HG03135 (cell line): ENCODE measurements at regions not wholly inside any gene's neighbourhood (a gene's known extent, or its start where the extent isn't known, plus 50 kb on each side); places are given as distances from the start of the nearest gene placed in this dataset.
"Not testable (repeated sequence)": the region's sequence is repeated elsewhere in the genome, so short reads cannot be mapped to it uniquely, and the experiment has no call there.

ENCODE experiments used
- ATAC-seq: cut with Tn5 transposase; IDR thresholded peaks from one replicate; pipeline ENCODE4 v1.9.1; 2021; ENCODE audit warnings: mild to moderate bottlenecking, moderate library complexity; ENCODE audit not compliant: unreplicated experiment

DNA sequence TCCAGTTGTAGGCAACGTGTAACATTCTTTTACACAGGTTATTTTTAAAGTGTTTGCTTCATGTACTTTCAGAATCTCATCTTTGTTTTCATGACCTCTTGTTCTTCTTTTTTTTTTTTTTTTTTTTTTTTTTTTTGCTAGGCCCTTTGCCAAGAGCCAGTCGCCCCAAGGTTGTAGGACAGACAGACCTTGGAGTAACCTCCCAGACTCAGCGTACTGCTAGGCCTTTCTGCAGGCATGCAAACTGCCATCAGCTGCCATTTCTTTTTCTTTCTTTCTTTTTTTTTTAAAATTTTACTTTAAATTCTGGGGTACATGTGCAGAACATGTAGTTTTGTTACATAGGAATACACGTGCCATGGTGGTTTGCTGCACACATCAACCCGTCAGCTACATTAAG is 452.3 kb upstream of the MDGA2 start:
- ATAC-seq = no peak

- no peak for ATAC-seq
Observed at GRCh38 chr14:48125654-48126053, 450.2 kb upstream of the MDGA2 start.

DNA sequence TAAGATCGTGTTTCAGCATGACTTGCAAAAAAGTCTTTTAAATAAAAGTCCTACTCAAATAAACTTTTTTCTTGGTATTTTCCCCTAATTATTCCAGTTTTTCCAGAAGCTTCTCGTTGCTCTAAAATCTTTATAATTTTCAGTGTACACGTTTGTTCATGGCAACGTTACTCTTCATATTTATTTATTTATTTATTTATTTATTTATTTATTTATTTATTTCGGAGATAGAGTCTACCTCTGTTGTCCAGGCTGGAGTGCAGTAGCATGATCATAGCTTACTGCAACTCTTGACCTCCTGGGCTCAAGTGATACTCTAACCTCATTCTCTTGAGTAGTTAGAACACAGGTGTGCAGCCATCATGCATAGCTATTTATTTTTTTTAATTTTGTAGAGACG is 438.3 kb upstream of the MDGA2 start:
- no peak for ATAC-seq

- ATAC-seq = no peak
Observed at GRCh38 chr14:48111151-48111550, 435.7 kb upstream of the MDGA2 start.

GRCh38 chr14:48107646-48108045 is 432.2 kb upstream of the MDGA2 start:
- ATAC-seq = no peak

DNA sequence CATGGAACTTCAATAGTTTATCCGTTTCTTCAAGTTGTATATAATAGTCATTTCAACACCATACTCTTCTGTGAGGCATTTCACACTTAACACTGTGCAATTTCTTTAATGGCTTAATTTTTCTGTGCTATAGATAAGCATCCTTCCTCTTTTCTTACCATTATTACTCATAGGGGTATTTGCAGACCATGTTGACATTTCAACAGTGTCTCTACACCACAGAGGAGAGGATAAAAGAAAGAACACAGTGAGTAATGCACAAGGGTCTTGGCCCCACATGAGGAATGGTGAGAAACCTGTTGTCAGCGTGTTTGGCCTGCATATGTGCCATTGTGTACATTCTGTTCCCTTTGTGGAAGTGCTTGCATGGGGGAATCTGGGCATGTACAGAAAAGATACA is 421.5 kb upstream of the MDGA2 start:
- no peak for ATAC-seq

- no peak for ATAC-seq
Observed at GRCh38 chr14:48086516-48086915, 411.1 kb upstream of the MDGA2 start.

- no peak for ATAC-seq
Observed at GRCh38 chr14:48075487-48075886, 400.1 kb upstream of the MDGA2 start.

- ATAC-seq = no peak
Observed at GRCh38 chr14:48052973-48053372, 377.6 kb upstream of the MDGA2 start.

GRCh38 chr14:48035836-48036235 is 360.4 kb upstream of the MDGA2 start:
- ATAC-seq = no peak

GRCh38 chr14:48027115-48027514 is 351.7 kb upstream of the MDGA2 start:
- ATAC-seq = no peak

DNA sequence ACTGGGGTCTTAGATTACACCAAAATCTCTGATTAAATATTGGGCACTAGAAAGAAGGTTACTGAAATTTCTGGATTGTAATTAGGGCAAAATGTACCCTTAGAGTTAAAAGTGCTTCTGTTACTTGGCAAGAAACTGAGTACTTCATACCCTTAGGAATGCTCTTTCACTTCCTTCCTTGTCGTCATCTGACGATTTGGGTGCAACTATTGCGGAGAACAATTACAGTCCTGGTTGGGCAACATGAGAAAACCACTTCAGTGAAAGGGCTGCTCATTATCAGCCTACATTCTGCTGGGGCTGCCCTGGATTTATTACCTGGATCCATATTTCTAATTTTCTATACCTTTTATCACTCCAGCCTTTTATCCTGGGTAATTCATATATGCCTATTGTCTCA is 348.5 kb upstream of the MDGA2 start:
- ATAC-seq = no peak

DNA sequence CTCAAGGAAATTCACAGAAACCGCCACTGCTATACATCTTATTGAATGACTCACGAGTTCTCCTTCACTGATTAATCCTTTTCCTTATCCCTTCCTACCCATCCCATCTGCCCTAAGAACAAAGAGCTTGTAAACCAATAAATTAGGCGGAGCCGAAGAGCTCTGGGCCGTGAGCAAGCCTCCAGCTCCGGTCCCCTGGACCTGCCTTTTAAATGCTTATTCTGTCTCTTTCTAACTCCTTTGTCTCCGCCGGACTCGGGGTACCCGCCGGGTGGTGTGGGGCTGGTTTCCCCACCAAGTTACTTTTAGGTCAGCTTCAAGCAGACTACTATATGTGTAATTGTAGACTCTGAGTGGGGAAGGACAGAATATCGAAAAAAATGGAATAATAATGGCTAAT is 336.1 kb upstream of the MDGA2 start:
- ATAC-seq = not testable (repeated sequence)

DNA sequence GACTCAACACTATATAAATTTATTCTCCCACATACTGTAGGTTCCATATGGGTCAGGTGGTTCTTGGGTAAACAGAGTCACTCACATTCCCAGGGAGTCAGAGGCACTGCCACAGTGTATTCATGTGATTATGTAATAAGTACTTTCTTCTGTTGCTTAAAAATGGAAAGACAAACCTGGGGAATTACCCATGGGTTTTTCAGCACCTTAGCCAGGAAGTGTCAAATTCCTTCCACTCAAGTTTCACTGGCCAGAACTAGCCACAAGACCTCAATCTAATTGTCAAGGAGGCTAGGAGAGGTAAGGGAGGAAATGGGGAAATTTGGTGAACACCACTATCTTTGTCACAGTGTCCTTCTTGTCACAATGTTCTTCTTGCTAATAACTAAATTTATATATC is 333.2 kb upstream of the MDGA2 start:
- no peak for ATAC-seq

- ATAC-seq = no peak
Observed at GRCh38 chr14:48005986-48006385, 330.6 kb upstream of the MDGA2 start.

DNA sequence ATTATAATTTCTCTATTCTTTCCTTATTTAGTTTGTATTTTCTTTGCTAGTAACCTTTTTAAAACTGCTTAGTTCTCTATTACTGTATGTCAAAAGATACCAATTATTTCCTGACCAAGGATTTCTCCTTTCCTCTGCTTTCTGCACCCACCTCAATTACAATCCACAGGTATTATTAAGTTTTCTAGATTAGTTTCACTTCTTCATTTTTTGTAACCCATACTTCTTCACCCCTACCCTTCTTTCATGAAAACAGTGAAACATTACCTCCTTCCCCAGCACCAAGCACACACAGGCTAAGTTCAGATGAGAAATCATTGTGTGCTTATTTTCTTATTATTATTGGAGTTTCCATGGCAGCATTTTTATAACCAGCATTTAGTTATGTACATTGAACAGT is 318.5 kb upstream of the MDGA2 start:
- ATAC-seq = no peak

DNA sequence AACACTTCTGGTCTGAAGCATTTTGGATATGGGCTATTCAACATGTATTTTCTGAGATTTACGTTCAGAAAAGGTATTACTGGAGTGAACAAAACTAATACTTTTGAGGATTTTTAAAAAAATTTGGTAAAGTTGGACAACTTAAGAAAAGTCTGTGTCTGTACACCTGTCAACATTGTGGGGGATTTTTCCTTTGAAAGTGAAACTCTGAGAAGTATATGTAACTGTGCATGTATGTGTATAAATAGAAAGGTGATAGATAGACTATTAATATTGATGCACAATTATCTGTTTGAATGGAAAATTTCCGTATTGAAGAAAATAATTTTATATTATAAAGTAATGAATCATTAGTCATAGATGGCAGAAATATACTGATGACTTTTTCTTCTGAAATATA is 312.8 kb upstream of the MDGA2 start:
- ATAC-seq = no peak

GRCh38 chr14:47978871-47979270 is 303.5 kb upstream of the MDGA2 start:
- ATAC-seq = no peak

DNA sequence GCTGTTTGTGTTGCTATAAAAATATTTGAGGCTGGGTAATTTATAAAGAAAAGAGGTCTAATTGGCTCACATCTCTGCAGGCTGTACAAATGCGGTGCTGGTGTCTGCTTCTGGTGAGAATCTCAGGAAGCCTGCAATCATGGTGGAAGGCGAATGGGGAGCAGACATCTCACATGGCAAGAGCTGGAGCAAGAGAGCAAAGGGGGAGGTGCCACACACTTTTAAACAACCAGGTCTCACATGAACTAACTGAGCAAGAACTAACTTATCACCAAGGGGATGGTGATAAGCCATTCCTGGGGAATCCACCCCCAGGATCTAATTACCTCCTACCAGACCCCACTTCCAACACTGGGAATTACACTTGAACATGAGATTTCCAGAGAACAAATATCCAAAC is 300.7 kb upstream of the MDGA2 start:
- ATAC-seq = no peak

GRCh38 chr14:47966076-47966810 is 290.8 kb upstream of the MDGA2 start:
- ATAC-seq = no peak

DNA sequence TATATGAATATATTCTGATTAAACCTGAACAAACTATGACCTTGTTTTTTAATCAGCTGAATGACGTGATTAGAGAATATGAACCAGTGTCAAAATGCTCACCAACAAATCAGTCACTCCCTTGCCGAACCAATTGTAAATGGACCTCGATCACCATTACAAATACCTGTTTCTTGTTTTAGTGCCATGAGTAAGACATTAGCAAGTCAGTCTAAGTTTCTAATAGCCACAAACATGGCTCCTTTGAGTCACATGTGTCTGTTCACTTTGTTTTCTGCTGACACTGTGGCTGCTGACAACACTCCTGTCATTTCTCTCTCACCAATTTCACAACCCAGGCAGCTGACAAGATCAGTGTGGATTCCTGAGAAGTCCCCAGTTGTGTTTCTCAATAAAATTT is 286.2 kb upstream of the MDGA2 start:
- no peak for ATAC-seq

DNA sequence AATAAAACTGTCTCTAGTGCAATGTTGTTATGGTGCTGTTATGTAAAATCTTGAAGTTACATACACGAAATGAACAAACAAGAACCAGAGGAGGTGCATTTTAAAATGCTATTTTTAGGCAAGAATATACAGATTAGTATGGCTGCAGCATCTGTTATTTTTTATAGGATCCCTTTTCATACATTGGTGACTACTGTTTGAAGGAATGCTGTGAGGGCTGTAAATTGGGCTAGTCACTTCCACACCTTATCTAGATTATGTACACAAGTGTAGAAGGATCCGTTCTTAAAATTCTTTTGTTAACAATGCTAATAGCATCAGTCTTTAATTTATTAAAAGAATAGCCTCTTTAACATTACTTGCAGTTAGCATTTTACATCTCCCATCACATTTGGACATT is 284.3 kb upstream of the MDGA2 start:
- no peak for ATAC-seq

GRCh38 chr14:47949006-47949405 is 273.6 kb upstream of the MDGA2 start:
- ATAC-seq = no peak
